Smooth muscle cell (in vitro differentiated cells): ENCODE measurements at regions not wholly inside any gene's neighbourhood (a gene's known extent, or its start where the extent isn't known, plus 50 kb on each side); places are given as distances from the start of the nearest gene placed in this dataset.

Source experiments
- DNase-seq: peaks from one replicate; lab custom pipeline; 2025; ENCODE audit not compliant: unreplicated experiment; lab: John Stamatoyannopoulos, UW
- H2AFZ ChIP-seq: fragments of 200-600 bp; sonication (generic); 2 replicates; pipeline ENCODE4 v1.6.0; 2016; ENCODE audit warnings: antibody characterized with exemption, low read depth, mild to moderate bottlenecking
- H3F3A ChIP-seq: fragments of 200-600 bp; sonication (generic); 2 replicates; pipeline ENCODE4 v1.6.0; 2017; ENCODE audit warnings: antibody characterized with exemption, low read depth
- H3K27ac ChIP-seq: fragments of 200-600 bp; sonication (generic); 2 replicates; pipeline ENCODE4 v1.5.1; 2016; ENCODE audit warnings: low read depth, mild to moderate bottlenecking
- H3K27me3 ChIP-seq: fragments of 200-600 bp; sonication (generic); 2 replicates; pipeline ENCODE4 v1.6.1; 2016; ENCODE audit warnings: low read depth, mild to moderate bottlenecking
- H3K36me3 ChIP-seq: fragments of 200-600 bp; sonication (generic); 2 replicates; pipeline ENCODE4 v1.5.1; 2016; ENCODE audit warnings: low read depth
- H3K4me1 ChIP-seq: fragments of 200-600 bp; sonication (generic); 2 replicates; pipeline ENCODE4 v1.5.1; 2016; ENCODE audit warnings: low read depth
- H3K4me2 ChIP-seq: fragments of 200-600 bp; sonication (generic); 2 replicates; pipeline ENCODE4 v1.6.0; 2016; ENCODE audit warnings: mild to moderate bottlenecking
- H3K4me3 ChIP-seq: fragments of 200-600 bp; sonication (generic); 2 replicates; pipeline ENCODE4 v1.5.1; 2016; ENCODE audit warnings: mild to moderate bottlenecking
- H3K79me2 ChIP-seq: fragments of 200-600 bp; sonication (generic); 2 replicates; pipeline ENCODE4 v1.6.0; 2016; ENCODE audit warnings: low read depth, mild to moderate bottlenecking
- H3K9ac ChIP-seq: fragments of 200-600 bp; sonication (generic); 2 replicates; pipeline ENCODE4 v1.6.0; 2016; ENCODE audit warnings: low read depth
- H3K9me3 ChIP-seq: fragments of 200-600 bp; sonication (generic); replicated peaks from 2 replicates; pipeline ENCODE4 v1.5.1; 2016; ENCODE audit warnings: low read depth
- H4K20me1 ChIP-seq: fragments of 200-600 bp; sonication (generic); 2 replicates; pipeline ENCODE4 v1.6.0; 2016; ENCODE audit warnings: low read depth
- WGBS: methylation state at CpG from one replicate; pipeline ENCODE4 v1.1.7; 2016; ENCODE audit warnings: low lambda C conversion rate; 5-methylcytosine and 5-hydroxymethylcytosine counted together
- TF ChIP-seq, protein P1 (sequence below): fragments of 200-600 bp; sonication (generic); IDR thresholded peaks from 2 replicates; pipeline ENCODE4 v1.5.1; 2017; ENCODE audit warnings: borderline replicate concordance, mild to moderate bottlenecking, antibody characterized with exemption; ENCODE audit not compliant: insufficient read depth, poor library complexity, severe bottlenecking

DNA sequence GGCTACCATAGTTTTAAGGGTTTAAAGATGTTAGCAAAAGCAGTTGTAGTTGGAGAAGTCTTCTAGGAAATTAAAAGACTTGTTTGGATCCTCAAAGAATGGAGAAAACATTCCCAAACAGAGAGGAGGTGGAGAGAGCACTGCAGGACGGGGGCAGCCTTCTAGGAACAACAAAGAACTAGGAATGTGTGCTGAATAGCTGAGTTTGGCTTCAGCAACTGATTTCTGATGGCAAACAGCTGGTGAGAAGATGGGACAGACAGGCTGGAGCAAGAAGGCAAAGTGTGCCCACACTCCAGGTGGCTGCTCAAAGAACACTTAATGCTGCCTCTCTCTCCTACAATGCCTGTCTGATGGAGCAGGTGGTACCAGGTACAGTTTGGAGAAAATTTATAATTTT is 1331.1 kb downstream of the ADGRL3 start:
- no peaks in the 10 kb centered on the region for H3K27me3 ChIP-seq
- H2AFZ ChIP-seq = no peak overlapping the region
- no peaks in the 10 kb centered on the region for H4K20me1 ChIP-seq
- H3K4me1 ChIP-seq = no peaks in the 10 kb centered on the region
- H3K4me3 ChIP-seq = no peak overlapping the region
- H3K9ac ChIP-seq = no peak overlapping the region
- no peaks in the 10 kb centered on the region for H3F3A ChIP-seq
- WGBS = 57% methylated on average over 1 of the region's 1 CpG
- no peaks in the 10 kb centered on the region for H3K9me3 ChIP-seq
- H3K36me3 ChIP-seq = no peaks in the 10 kb centered on the region
- no peak for DNase-seq
- H3K79me2 ChIP-seq = no peaks in the 10 kb centered on the region
- TF ChIP-seq, protein P1, sequence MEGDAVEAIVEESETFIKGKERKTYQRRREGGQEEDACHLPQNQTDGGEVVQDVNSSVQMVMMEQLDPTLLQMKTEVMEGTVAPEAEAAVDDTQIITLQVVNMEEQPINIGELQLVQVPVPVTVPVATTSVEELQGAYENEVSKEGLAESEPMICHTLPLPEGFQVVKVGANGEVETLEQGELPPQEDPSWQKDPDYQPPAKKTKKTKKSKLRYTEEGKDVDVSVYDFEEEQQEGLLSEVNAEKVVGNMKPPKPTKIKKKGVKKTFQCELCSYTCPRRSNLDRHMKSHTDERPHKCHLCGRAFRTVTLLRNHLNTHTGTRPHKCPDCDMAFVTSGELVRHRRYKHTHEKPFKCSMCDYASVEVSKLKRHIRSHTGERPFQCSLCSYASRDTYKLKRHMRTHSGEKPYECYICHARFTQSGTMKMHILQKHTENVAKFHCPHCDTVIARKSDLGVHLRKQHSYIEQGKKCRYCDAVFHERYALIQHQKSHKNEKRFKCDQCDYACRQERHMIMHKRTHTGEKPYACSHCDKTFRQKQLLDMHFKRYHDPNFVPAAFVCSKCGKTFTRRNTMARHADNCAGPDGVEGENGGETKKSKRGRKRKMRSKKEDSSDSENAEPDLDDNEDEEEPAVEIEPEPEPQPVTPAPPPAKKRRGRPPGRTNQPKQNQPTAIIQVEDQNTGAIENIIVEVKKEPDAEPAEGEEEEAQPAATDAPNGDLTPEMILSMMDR = no peak
- no peak overlapping the region for H3K4me2 ChIP-seq
- H3K27ac ChIP-seq = no peak overlapping the region

DNA sequence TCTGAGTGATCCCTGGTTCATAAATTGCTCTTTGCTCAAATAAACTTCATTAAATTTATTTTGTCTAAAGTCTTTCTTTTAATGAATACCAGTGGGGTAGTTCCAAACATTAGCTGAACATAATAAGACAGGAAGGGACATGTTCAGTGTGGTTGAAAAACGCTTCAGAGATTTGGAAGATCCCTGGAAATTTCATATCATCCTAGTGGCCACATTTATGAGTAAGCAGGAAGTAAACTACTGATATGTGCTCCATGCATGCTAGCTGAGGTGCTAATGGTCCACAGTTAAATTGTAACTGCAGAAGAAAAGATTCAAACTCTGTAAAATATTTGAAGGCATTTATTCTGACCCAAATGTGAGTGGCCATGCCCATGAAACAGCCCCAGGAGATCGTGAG is 1328.7 kb downstream of the ADGRL3 start:
- TF ChIP-seq, protein P1 = no peak
- Histone ChIP-seq H3K9ac (no peak overlapping the region), H3K79me2 (no peaks in the 10 kb centered on the region), H4K20me1 (no peaks in the 10 kb centered on the region), H3F3A (no peaks in the 10 kb centered on the region), H3K36me3 (no peaks in the 10 kb centered on the region), H3K4me3 (no peak overlapping the region), H3K9me3 (no peaks in the 10 kb centered on the region), H3K4me2 (peak overlapping the region; percentile 72), H3K4me1 (no peaks in the 10 kb centered on the region), H3K27me3 (no peaks in the 10 kb centered on the region), H2AFZ (peak overlapping the region; percentile 72), H3K27ac (peak overlapping the region; percentile 50)
- WGBS = 54% methylated on average over 2 of the region's 2 CpGs
- DNase-seq = no peak

GRCh38 chr4:62526671-62527070 is 1326.5 kb downstream of the ADGRL3 start:
- Histone ChIP-seq H3K27ac (no peak overlapping the region), H3K36me3 (no peaks in the 10 kb centered on the region), H3K79me2 (no peaks in the 10 kb centered on the region), H3K4me1 (no peaks in the 10 kb centered on the region), H3K9ac (no peak overlapping the region), H4K20me1 (no peaks in the 10 kb centered on the region), H2AFZ (no peak overlapping the region), H3F3A (no peaks in the 10 kb centered on the region), H3K4me2 (no peak overlapping the region), H3K4me3 (no peak overlapping the region), H3K9me3 (no peaks in the 10 kb centered on the region), H3K27me3 (no peaks in the 10 kb centered on the region)
- 90% methylated on average over 12 of the region's 12 CpGs for WGBS
- DNase-seq = no peak
- TF ChIP-seq, protein P1 = no peak

- Histone ChIP-seq H4K20me1 (no peaks in the 10 kb centered on the region), H3K36me3 (no peaks in the 10 kb centered on the region)
- TF ChIP-seq, protein P1 = no peak
Observed at GRCh38 chr4:62523256-62523655, 1323.1 kb downstream of the ADGRL3 start.

More at GRCh38 chr4:62523256-62523655, 1323.1 kb downstream of the ADGRL3 start:
- H3K27ac ChIP-seq = no peak overlapping the region
- H3K27me3 ChIP-seq = no peaks in the 10 kb centered on the region
- no peaks in the 10 kb centered on the region for H3K4me1 ChIP-seq
- H3K9ac ChIP-seq = no peak overlapping the region
- no peaks in the 10 kb centered on the region for H3K9me3 ChIP-seq
- H3K4me2 ChIP-seq = no peak overlapping the region
- no peak for DNase-seq
- H3F3A ChIP-seq = no peaks in the 10 kb centered on the region
- no peaks in the 10 kb centered on the region for H3K79me2 ChIP-seq
- no peak overlapping the region for H3K4me3 ChIP-seq
- no peak overlapping the region for H2AFZ ChIP-seq
